Vagina (tissue), 2 donors: ENCODE measurements at regions not wholly inside any gene's neighbourhood (a gene's known extent, or its start where the extent isn't known, plus 50 kb on each side); places are given as distances from the start of the nearest gene placed in this dataset.
A peak's percentile ranks its signal among the peaks of the same experiment; 100 is the strongest.

Experiments
- DNase-seq, 2 donors: peaks; one replicate each; pipeline ENCODE4 v3.0.0-alpha.2; 2017; ENCODE audit errors: extremely low spot score in 2 of 2
- H3K27ac ChIP-seq: fragments of 200-600 bp; sonication (generic); one replicate; pipeline ENCODE4 v1.5.1; 2019
- H3K27me3 ChIP-seq: fragments of 200-600 bp; sonication (generic); one replicate; pipeline ENCODE4 v1.5.1; 2019
- H3K36me3 ChIP-seq, 2 donors: fragments of 200-600 bp; sonication (generic); one replicate each; pipeline ENCODE4 v1.5.1; 2017 to 2019
- H3K4me1 ChIP-seq: fragments of 200-600 bp; sonication (generic); one replicate; pipeline ENCODE4 v1.5.1; 2019
- H3K4me3 ChIP-seq, 2 donors: fragments of 200-600 bp; sonication (generic); 1 replicate in 1 of 2; 2 replicates in 1 of 2; pipeline ENCODE4 v1.5.1; 2016 to 2019
- H3K9me3 ChIP-seq: fragments of 200-600 bp; sonication (generic); one replicate; pipeline ENCODE4 v1.5.1; 2019
- CTCF ChIP-seq, 3 experiments: fragments of 450-650 bp in 2 of 3; fragments of 200-600 bp in 1 of 3; sonication (generic) in 1 of 3; IDR thresholded peaks; one replicate each; pipeline ENCODE4 v1.5.1; 2017 to 2019; ENCODE audit warnings: antibody characterized with exemption in 3 of 3, mild to moderate bottlenecking in 2 of 3, moderate library complexity in 2 of 3
- POLR2A ChIP-seq, 2 donors: fragments of 450-650 bp; IDR thresholded peaks; one replicate each; pipeline ENCODE4 v1.6.1; 2017; ENCODE audit warnings: antibody characterized with exemption in 2 of 2, mild to moderate bottlenecking in 2 of 2, moderate library complexity in 2 of 2
- POLR2AphosphoS5 ChIP-seq, 2 donors: sonication (generic); formaldehyde crosslinking; IDR thresholded peaks; one replicate each; pipeline ENCODE4 v1.9.0; 2017; ENCODE audit warnings: antibody characterized with exemption in 2 of 2, mild to moderate bottlenecking in 2 of 2, low read depth in 1 of 2; ENCODE audit not compliant: insufficient read depth in 1 of 2
- intact Hi-C: fragments of 100-400 bp; cut with DNase I; formaldehyde crosslinking; loops from one replicate; pipeline ENCODE4 v1.15.1; 2023

DNA sequence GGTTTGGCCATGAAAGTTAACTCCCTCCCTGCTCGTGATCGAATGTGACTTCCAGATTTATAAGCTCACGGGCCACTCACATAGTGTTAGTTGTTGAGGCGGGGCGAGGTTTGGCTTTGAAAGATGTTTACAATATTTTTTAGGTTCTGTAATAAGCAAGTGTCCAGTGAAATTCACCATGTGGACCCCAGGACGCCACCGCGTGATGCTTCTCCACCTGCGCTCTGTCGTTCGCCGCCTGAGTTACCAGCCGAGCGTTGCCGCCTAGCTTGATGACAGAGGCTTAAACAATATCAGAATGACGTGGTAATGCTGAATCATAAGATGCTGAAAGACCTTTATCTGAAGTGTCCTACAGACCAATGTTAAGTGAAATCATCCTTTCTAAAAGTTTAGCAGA lies 241.0 kb downstream of the MYLK4 start:
- H3K36me3 ChIP-seq: no peaks in the 10 kb centered on the region
- no peak overlapping the region for H3K27ac ChIP-seq
- H3K4me3 ChIP-seq: no peak overlapping the region
- H3K9me3 ChIP-seq: no peaks in the 10 kb centered on the region
- TF ChIP-seq POLR2AphosphoS5 (IDR thresholded peaks at IDR 0.05; ENCODE audit: insufficient read depth in 1 of 2, low read depth in 1 of 2): no peak
- TF ChIP-seq CTCF (IDR thresholded peaks at IDR 0.05): no peak
- no peak for TF ChIP-seq POLR2A (IDR thresholded peaks at IDR 0.05)
- H3K4me1 ChIP-seq: no peaks in the 10 kb centered on the region
- peak in 1 of 2 donors; percentile 16 for DNase-seq
- no peaks in the 10 kb centered on the region for H3K27me3 ChIP-seq
- intact Hi-C loops: no loop called here

- intact Hi-C loops: no loop called here
- Histone ChIP-seq H3K27me3 (no peaks in the 10 kb centered on the region), H3K36me3 (no peaks in the 10 kb centered on the region), H3K4me1 (no peaks in the 10 kb centered on the region), H3K9me3 (no peaks in the 10 kb centered on the region), H3K4me3 (no peak overlapping the region), H3K27ac (no peak overlapping the region)
- no peak for TF ChIP-seq POLR2AphosphoS5 (IDR thresholded peaks at IDR 0.05; ENCODE audit: insufficient read depth in 1 of 2, low read depth in 1 of 2)
- TF ChIP-seq POLR2A (IDR thresholded peaks at IDR 0.05): no peak
- peak in 1 of 2 donors; percentile 12 for DNase-seq
Measured at GRCh38 chr6:2508071-2508470, 242.7 kb downstream of the MYLK4 start.

DNA sequence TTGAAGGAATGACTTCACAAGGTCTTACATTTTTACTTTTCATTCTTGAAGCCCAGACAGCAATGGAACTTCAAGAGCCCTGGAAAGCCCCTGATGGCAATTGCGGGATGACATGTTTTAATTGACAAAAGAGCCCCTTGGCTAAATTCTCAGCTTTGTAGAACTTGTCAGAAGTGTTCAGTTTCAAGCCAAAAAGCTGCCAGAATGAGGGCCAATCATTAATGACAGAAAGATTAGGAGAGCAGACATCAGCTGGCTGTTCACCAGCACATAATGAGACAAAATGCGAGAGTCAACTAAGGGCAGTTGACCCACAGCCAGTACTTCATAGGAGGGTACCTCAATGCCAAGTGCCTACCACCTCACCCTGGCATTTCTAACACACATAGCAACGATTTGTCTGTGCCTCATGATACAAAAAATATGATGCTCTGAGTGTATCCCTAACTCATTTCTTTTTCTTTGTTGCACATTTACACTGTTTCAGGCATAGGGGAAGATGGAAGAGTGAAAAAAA lies 243.1 kb downstream of the MYLK4 start:
- intact Hi-C loops: no loop called here
- H3K9me3 ChIP-seq: no peaks in the 10 kb centered on the region
- H3K27me3 ChIP-seq: no peaks in the 10 kb centered on the region
- H3K27ac ChIP-seq: no peak overlapping the region
- H3K4me3 ChIP-seq: no peak overlapping the region
- TF ChIP-seq CTCF (IDR thresholded peaks at IDR 0.05): no peak
- peak in 1 of 2 donors; percentile 40 for DNase-seq
- no peaks in the 10 kb centered on the region for H3K4me1 ChIP-seq
- no peaks in the 10 kb centered on the region for H3K36me3 ChIP-seq

- TF ChIP-seq CTCF (IDR thresholded peaks at IDR 0.05): no peak
- TF ChIP-seq POLR2AphosphoS5 (IDR thresholded peaks at IDR 0.05; ENCODE audit: insufficient read depth in 1 of 2, low read depth in 1 of 2): no peak
- no peak for TF ChIP-seq POLR2A (IDR thresholded peaks at IDR 0.05)
- intact Hi-C loops: no loop called here
- no peaks in the 10 kb centered on the region for H3K4me1 ChIP-seq
- H3K4me3 ChIP-seq: no peak overlapping the region
- H3K27ac ChIP-seq: no peak overlapping the region
- no peak for DNase-seq
- no peaks in the 10 kb centered on the region for H3K36me3 ChIP-seq
- H3K27me3 ChIP-seq: no peaks in the 10 kb centered on the region
- no peaks in the 10 kb centered on the region for H3K9me3 ChIP-seq
Measured at GRCh38 chr6:2507016-2507415, 243.7 kb downstream of the MYLK4 start.

- H3K4me3 ChIP-seq: no peak overlapping the region
- no peak for TF ChIP-seq POLR2A (IDR thresholded peaks at IDR 0.05)
- no peak for TF ChIP-seq POLR2AphosphoS5 (IDR thresholded peaks at IDR 0.05; ENCODE audit: insufficient read depth in 1 of 2, low read depth in 1 of 2)
- no peak for TF ChIP-seq CTCF (IDR thresholded peaks at IDR 0.05)
- H3K27ac ChIP-seq: no peak overlapping the region
- no peaks in the 10 kb centered on the region for H3K27me3 ChIP-seq
- no peaks in the 10 kb centered on the region for H3K4me1 ChIP-seq
- DNase-seq: peak in 1 of 2 donors; percentile 85
- intact Hi-C loops: no loop called here
- no peaks in the 10 kb centered on the region for H3K36me3 ChIP-seq
- H3K9me3 ChIP-seq: no peaks in the 10 kb centered on the region
Measured at GRCh38 chr6:2505624-2506023, 245.1 kb downstream of the MYLK4 start.
